H9 (cell line): ENCODE measurements at regions not wholly inside any gene's neighbourhood (a gene's known extent, or its start where the extent isn't known, plus 50 kb on each side); places are given as distances from the start of the nearest gene placed in this dataset.

ENCODE experiments used
- DNase-seq: peaks from one replicate; pipeline ENCODE4 v3.0.0-alpha.2; 2017
- H2AFZ ChIP-seq: one replicate; pipeline ENCODE4 v1.6.1; 2013; ENCODE audit warnings: mild to moderate bottlenecking, low read length, control low read depth, moderate library complexity
- H2AK5ac ChIP-seq: 2 replicates; pipeline ENCODE4 v1.6.1; 2013; ENCODE audit warnings: low read length, control low read depth, mixed read lengths; ENCODE audit not compliant: insufficient read length
- H2BK120ac ChIP-seq: one replicate; pipeline ENCODE4 v1.6.1; 2013; ENCODE audit warnings: low read depth, mild to moderate bottlenecking, low read length, control low read depth, inconsistent platforms; ENCODE audit not compliant: poor library complexity, severe bottlenecking
- H2BK12ac ChIP-seq: 2 replicates; pipeline ENCODE4 v1.6.1; 2013; ENCODE audit warnings: low read length, control low read depth, mixed read lengths, low read depth; ENCODE audit not compliant: insufficient read length
- H2BK15ac ChIP-seq: 2 replicates; pipeline ENCODE4 v1.6.1; 2013; ENCODE audit warnings: low read depth, low read length, control low read depth
- H2BK20ac ChIP-seq: one replicate; pipeline ENCODE4 v1.6.1; 2013; ENCODE audit warnings: low read depth, mild to moderate bottlenecking, low read length, control low read depth, inconsistent platforms; ENCODE audit not compliant: poor library complexity, severe bottlenecking
- H2BK5ac ChIP-seq: 2 replicates; pipeline ENCODE4 v1.6.1; 2013; ENCODE audit warnings: low read length, control low read depth, mixed read lengths; ENCODE audit not compliant: insufficient read length
- H3K14ac ChIP-seq: 2 replicates; pipeline ENCODE4 v1.6.1; 2013; ENCODE audit warnings: low read length, control low read depth; ENCODE audit not compliant: insufficient read depth
- H3K18ac ChIP-seq: 2 replicates; pipeline ENCODE4 v1.6.1; 2013; ENCODE audit warnings: low read depth, mild to moderate bottlenecking, mixed read lengths, low read length, control low read depth; ENCODE audit not compliant: insufficient read length
- H3K23ac ChIP-seq: 2 replicates; pipeline ENCODE4 v1.6.1; 2013; ENCODE audit warnings: low read length, control low read depth, mixed read lengths, low read depth; ENCODE audit not compliant: insufficient read length
- H3K23me2 ChIP-seq: 2 replicates; pipeline ENCODE4 v1.6.1; 2013; ENCODE audit warnings: low read depth, mild to moderate bottlenecking, mixed read lengths, low read length, control low read depth; ENCODE audit not compliant: insufficient read length, poor library complexity, severe bottlenecking
- H3K27ac ChIP-seq: 2 replicates; pipeline ENCODE4 v1.5.1; 2013; ENCODE audit warnings: low read length, control low read depth, mixed read lengths, low read depth; ENCODE audit not compliant: insufficient read length
- H3K27me3 ChIP-seq: 2 replicates; pipeline ENCODE4 v1.6.1; 2013; ENCODE audit warnings: low read length, control low read depth, inconsistent platforms; ENCODE audit not compliant: insufficient read depth
- H3K4ac ChIP-seq: 2 replicates; pipeline ENCODE4 v1.6.1; 2013; ENCODE audit warnings: low read depth, mild to moderate bottlenecking, control low read depth, inconsistent platforms, low read length, moderate library complexity
- H3K4me1 ChIP-seq: 2 replicates; pipeline ENCODE4 v1.6.1; 2013; ENCODE audit warnings: low read length, control low read depth, inconsistent platforms; ENCODE audit not compliant: insufficient read depth
- H3K4me2 ChIP-seq: 2 replicates; pipeline ENCODE4 v1.6.1; 2013; ENCODE audit warnings: low read length, control low read depth, mixed read lengths; ENCODE audit not compliant: insufficient read length, insufficient read depth
- H3K56ac ChIP-seq: 2 replicates; pipeline ENCODE4 v1.6.1; 2013; ENCODE audit warnings: low read depth, mild to moderate bottlenecking, mixed read lengths, low read length, control low read depth; ENCODE audit not compliant: insufficient read length
- H3K79me1 ChIP-seq: 2 replicates; pipeline ENCODE4 v1.6.1; 2013; ENCODE audit warnings: low read depth, mild to moderate bottlenecking, moderate library complexity, low read length, control low read depth, inconsistent platforms; ENCODE audit not compliant: insufficient read depth, poor library complexity, severe bottlenecking
- H3K79me2 ChIP-seq: 2 replicates; pipeline ENCODE4 v1.6.1; 2013; ENCODE audit warnings: low read length, control low read depth, inconsistent platforms; ENCODE audit not compliant: insufficient read depth
- H3K9ac ChIP-seq: 2 replicates; pipeline ENCODE4 v1.6.1; 2013; ENCODE audit warnings: low read length, control low read depth, mixed read lengths; ENCODE audit not compliant: insufficient read length; ENCODE audit errors: extremely low read depth
- H3K9me3 ChIP-seq: one replicate; pipeline ENCODE4 v1.6.1; 2013; ENCODE audit warnings: low read depth, low read length, inconsistent platforms; ENCODE audit not compliant: control insufficient read depth
- H3T11ph ChIP-seq: one replicate; pipeline ENCODE4 v1.6.1; 2013; ENCODE audit warnings: mild to moderate bottlenecking, low read length, control low read depth, inconsistent platforms
- H4K20me1 ChIP-seq: one replicate; pipeline ENCODE4 v1.6.1; 2013; ENCODE audit not compliant: control insufficient read depth, insufficient read length, insufficient read depth
- H4K5ac ChIP-seq: 2 replicates; pipeline ENCODE4 v1.6.1; 2013; ENCODE audit warnings: low read depth, mild to moderate bottlenecking, mixed read lengths, low read length, control low read depth; ENCODE audit not compliant: insufficient read length
- H4K8ac ChIP-seq: replicated peaks from 2 replicates; pipeline ENCODE4 v1.6.1; 2013; ENCODE audit warnings: low read length, control low read depth, mixed read lengths, low read depth; ENCODE audit not compliant: insufficient read length
- H4K91ac ChIP-seq: 2 replicates; pipeline ENCODE4 v1.6.1; 2013; ENCODE audit warnings: low read depth, mild to moderate bottlenecking, moderate library complexity, mixed read lengths, low read length, control low read depth; ENCODE audit not compliant: insufficient read length
- H3K27ac Mint-ChIP-seq, 3 experiments: 2 replicates in 2 of 3; 3 replicates in 1 of 3; pipeline ENCODE4 v1.8.0; 2020 to 2021; ENCODE audit warnings: mixed read lengths in 3 of 3, mild to moderate bottlenecking in 1 of 3, moderate library complexity in 1 of 3
- H3K27me3 Mint-ChIP-seq: 2 replicates; pipeline ENCODE4 v1.8.0; 2021; ENCODE audit warnings: low read depth, mild to moderate bottlenecking, moderate library complexity, mixed read lengths
- H3K36me3 Mint-ChIP-seq, 3 experiments: 2 replicates in 2 of 3; 3 replicates in 1 of 3; pipeline ENCODE4 v1.8.0; 2020 to 2021; ENCODE audit warnings: low read depth in 3 of 3, mixed read lengths in 3 of 3; ENCODE audit not compliant: insufficient read depth in 1 of 3
- H3K4me1 Mint-ChIP-seq, 2 experiments: 2 replicates each; pipeline ENCODE4 v1.8.0; 2020; ENCODE audit warnings: mixed read lengths in 2 of 2
- H3K4me3 Mint-ChIP-seq, 2 experiments: 2 replicates in 1 of 2; 3 replicates in 1 of 2; pipeline ENCODE4 v1.8.0; 2020 to 2021; ENCODE audit warnings: mild to moderate bottlenecking in 2 of 2, mixed read lengths in 2 of 2, moderate library complexity in 1 of 2
- H3K9me3 Mint-ChIP-seq, 2 experiments: 2 replicates in 1 of 2; 3 replicates in 1 of 2; pipeline ENCODE4 v1.8.0; 2020; ENCODE audit warnings: mild to moderate bottlenecking in 2 of 2, mixed read lengths in 2 of 2, moderate library complexity in 1 of 2
- WGBS: extraction: QIAGEN DNeasy Blood & Tissue Kit; methylation state at CpG from one replicate; pipeline ENCODE4 v1.1.7; 2013; ENCODE audit warnings: missing lambda C conversion rate, low lambda C conversion rate, mixed read lengths; ENCODE audit not compliant: insufficient read length; ENCODE audit errors: extremely low coverage; 5-methylcytosine and 5-hydroxymethylcytosine counted together
- TF ChIP-seq, protein P1 (sequence below): fragments of 200-600 bp; sonication (generic); conservative IDR thresholded peaks from 3 replicates; pipeline ENCODE4 v1.8.0; 2021; ENCODE audit warnings: antibody characterized with exemption, mild to moderate bottlenecking

DNA sequence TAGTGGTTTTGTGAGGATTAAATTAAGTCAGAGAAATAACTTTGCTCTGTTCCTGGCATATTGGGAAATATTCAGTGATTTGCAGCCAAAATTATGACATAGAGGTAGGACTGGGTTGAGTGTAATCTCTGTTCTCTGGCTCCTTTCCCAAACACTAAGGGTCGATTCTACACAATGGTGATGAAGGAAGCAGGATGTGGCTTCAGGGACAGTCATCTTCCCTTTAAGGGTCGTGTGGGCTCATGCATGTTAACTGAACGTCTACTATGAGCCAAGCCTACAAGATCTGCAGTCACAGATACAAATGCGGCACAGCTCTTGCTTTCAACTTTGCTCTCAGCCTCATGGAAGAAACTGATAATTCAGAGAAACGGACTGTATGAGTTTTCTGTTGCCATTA, 381.6 kb downstream of the VRK1 start:
- H3K4ac ChIP-seq = no peak overlapping the region
- no peaks in the 10 kb centered on the region for H3K79me1 ChIP-seq
- H3K4me1 ChIP-seq = no peaks in the 10 kb centered on the region
- no peaks in the 10 kb centered on the region for H3K79me2 ChIP-seq
- Mint-ChIP-seq H3K4me1 (no peaks in the 10 kb centered on the region), H3K4me3 (no peak overlapping the region), H3K27me3 (peaks cover 1% of the 10 kb centered on the region; the same call in 1 of the 2 replicates), H3K9me3 (peaks cover 4 to 9% of the 10 kb centered on the region in 2 experiments; a peak in 3 of 5 replicates), H3K36me3 (peaks cover 2 to 5% (median 4%) of the 10 kb centered on the region in 3 experiments; a peak in 6 of 7 replicates), H3K27ac (no peak overlapping the region)
- TF ChIP-seq, protein P1, sequence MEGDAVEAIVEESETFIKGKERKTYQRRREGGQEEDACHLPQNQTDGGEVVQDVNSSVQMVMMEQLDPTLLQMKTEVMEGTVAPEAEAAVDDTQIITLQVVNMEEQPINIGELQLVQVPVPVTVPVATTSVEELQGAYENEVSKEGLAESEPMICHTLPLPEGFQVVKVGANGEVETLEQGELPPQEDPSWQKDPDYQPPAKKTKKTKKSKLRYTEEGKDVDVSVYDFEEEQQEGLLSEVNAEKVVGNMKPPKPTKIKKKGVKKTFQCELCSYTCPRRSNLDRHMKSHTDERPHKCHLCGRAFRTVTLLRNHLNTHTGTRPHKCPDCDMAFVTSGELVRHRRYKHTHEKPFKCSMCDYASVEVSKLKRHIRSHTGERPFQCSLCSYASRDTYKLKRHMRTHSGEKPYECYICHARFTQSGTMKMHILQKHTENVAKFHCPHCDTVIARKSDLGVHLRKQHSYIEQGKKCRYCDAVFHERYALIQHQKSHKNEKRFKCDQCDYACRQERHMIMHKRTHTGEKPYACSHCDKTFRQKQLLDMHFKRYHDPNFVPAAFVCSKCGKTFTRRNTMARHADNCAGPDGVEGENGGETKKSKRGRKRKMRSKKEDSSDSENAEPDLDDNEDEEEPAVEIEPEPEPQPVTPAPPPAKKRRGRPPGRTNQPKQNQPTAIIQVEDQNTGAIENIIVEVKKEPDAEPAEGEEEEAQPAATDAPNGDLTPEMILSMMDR = no peak
- no peak overlapping the region for H2AFZ ChIP-seq
- no peak overlapping the region for H3K9ac ChIP-seq
- no peak overlapping the region for H2BK12ac ChIP-seq
- no CpG with 5 or more reads among the region's 5 CpGs for WGBS
- H3K9me3 ChIP-seq = no peaks in the 10 kb centered on the region
- H3T11ph ChIP-seq = no peak overlapping the region
- no peaks in the 10 kb centered on the region for H4K20me1 ChIP-seq
- no peak overlapping the region for H4K91ac ChIP-seq
- no peak overlapping the region for H2BK120ac ChIP-seq
- H4K5ac ChIP-seq = no peak overlapping the region
- H2BK20ac ChIP-seq = no peak overlapping the region
- no peak overlapping the region for H3K18ac ChIP-seq
- no peak overlapping the region for H3K4me2 ChIP-seq
- H3K23ac ChIP-seq = no peak overlapping the region
- H4K8ac ChIP-seq = no peak overlapping the region
- no peak overlapping the region for H3K14ac ChIP-seq
- H3K56ac ChIP-seq = no peak overlapping the region
- H2AK5ac ChIP-seq = no peak overlapping the region
- no peak for DNase-seq
- no peaks in the 10 kb centered on the region for H3K23me2 ChIP-seq
- H3K27ac ChIP-seq = no peak overlapping the region
- no peak overlapping the region for H2BK5ac ChIP-seq
- H3K27me3 ChIP-seq = no peaks in the 10 kb centered on the region
- no peak overlapping the region for H2BK15ac ChIP-seq
